Cardiac septum (tissue), 1 donor: ENCODE measurements at regions not wholly inside any gene's neighbourhood (a gene's known extent, or its start where the extent isn't known, plus 50 kb on each side); places are given as distances from the start of the nearest gene placed in this dataset.

Experiments used
- DNase-seq: peaks from one replicate; pipeline ENCODE4 v3.0.0-alpha.2; 2020; ENCODE audit warnings: low spot score
- intact Hi-C: fragments of 100-400 bp; cut with DNase I; formaldehyde crosslinking; loops from one replicate; pipeline ENCODE4 v1.14.0; 2022
- donor health status: DM: no; HTN: no; CAD: no.

DNA sequence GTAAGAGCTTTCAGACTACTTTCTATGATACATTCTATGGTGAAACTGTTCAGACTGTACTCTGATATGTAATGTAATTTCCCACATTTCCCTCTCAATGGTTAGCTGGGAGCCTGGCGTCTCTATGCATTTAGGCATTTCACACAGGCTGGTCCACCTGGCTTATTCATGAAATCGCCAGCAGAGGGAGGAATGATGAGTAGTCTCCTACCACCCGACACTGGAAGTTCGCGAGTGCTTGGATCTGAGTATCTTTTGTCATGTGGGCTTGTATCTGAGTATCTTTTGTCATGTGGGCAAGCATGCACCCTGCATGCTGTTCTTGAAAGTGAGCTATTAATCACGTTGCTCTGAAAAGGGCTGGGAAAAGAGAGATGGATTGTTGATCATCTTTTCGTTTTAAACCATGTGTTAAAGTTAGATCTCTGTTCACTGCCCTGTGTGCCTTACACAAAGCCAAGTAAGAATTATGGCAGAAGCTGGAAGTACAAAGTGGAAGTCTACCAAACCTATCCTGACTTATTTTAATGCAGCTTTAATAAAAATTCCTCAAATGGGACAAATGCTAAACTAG is 235.0 kb downstream of the ATP23 start:
- no peak for DNase-seq
- intact Hi-C loops, result no loop called here

- intact Hi-C loops, result no loop called here
- DNase-seq, result no peak
Measured at GRCh38 chr12:58177366-58177765, 236.0 kb downstream of the ATP23 start.

GRCh38 chr12:58184212-58184611 is 242.8 kb downstream of the ATP23 start:
- intact Hi-C loops, result loop anchor here (10.0 kb wide), 1 partner anchor 321 kb away; no protein-coding TSS in a partner anchor
- no peak for DNase-seq

DNA sequence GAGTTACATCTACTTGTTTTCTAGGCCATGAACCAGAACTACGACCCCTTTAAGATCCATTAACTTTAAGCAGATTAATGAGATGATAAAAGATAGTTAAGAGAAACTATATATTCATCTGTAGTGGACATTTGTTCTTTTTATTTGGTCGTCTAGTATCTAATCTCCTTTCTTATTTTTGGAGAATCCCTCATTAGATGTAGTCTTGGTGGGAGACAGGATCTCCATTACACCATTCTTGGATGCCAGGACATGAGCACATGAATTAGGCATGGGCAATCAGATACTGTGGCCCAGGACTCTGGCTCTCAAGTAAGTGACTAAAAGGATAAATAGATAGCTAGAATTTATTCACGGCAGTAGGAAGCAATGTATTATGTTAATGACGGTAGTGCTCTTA is 245.0 kb downstream of the ATP23 start:
- intact Hi-C loops, result loop anchor here (10.0 kb wide), 1 partner anchor 318 kb away; no protein-coding TSS in a partner anchor
- no peak for DNase-seq

- DNase-seq, result no peak
Measured at GRCh38 chr12:58186914-58187313, 245.5 kb downstream of the ATP23 start.

DNA sequence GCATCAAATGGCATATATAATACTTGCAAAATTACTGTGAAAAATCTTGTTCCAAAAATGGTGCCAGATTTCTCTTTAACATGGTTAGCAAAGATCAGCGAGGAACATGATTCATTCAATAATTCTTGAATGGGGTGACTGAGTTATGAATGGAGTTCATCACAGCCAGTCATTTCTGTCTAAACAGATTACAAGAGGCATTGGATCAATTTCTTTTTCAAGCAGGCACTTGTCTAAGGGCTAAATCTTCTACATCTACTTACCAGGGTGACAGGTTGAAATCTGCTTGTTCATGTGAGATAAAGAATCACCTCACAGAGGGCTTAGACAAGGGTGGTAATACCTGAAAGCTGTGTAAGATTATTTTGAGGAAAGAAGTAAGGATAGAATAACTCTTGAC is 247.7 kb downstream of the ATP23 start:
- no peak for DNase-seq
- intact Hi-C loops, result loop anchor here (10.0 kb wide), 1 partner anchor 316 kb away; no protein-coding TSS in a partner anchor

More at GRCh38 chr12:58186914-58187313, 245.5 kb downstream of the ATP23 start:
- intact Hi-C loops, result loop anchor here (10.0 kb wide), 1 partner anchor 318 kb away; no protein-coding TSS in a partner anchor

DNA sequence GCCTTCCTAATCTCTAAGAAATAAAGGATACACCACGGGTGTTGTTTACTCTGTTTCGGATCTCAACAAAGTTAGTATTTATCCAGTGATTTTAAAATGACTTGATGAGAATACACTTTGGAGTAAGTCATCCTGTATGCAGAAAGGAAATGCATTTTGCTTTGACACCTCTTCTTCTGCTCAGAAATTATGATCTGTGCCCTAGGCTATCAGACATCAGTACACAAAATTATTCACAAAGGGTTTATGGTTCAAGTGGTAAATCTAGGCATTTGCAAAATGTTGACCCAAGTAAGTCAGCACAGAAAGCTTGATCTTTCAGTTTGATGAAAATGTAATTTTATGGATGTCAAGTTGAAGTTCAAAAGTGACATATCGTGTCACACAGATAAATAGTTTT is 248.5 kb downstream of the ATP23 start:
- DNase-seq, result no peak
- intact Hi-C loops, result loop anchor here (10.0 kb wide), 1 partner anchor 315 kb away; no protein-coding TSS in a partner anchor

- intact Hi-C loops, result no loop called here
- DNase-seq, result no peak
Measured at GRCh38 chr12:58190618-58191017, 249.3 kb downstream of the ATP23 start.

GRCh38 chr12:58196971-58197370 is 255.6 kb downstream of the ATP23 start:
- no peak for DNase-seq
- intact Hi-C loops, result no loop called here

DNA sequence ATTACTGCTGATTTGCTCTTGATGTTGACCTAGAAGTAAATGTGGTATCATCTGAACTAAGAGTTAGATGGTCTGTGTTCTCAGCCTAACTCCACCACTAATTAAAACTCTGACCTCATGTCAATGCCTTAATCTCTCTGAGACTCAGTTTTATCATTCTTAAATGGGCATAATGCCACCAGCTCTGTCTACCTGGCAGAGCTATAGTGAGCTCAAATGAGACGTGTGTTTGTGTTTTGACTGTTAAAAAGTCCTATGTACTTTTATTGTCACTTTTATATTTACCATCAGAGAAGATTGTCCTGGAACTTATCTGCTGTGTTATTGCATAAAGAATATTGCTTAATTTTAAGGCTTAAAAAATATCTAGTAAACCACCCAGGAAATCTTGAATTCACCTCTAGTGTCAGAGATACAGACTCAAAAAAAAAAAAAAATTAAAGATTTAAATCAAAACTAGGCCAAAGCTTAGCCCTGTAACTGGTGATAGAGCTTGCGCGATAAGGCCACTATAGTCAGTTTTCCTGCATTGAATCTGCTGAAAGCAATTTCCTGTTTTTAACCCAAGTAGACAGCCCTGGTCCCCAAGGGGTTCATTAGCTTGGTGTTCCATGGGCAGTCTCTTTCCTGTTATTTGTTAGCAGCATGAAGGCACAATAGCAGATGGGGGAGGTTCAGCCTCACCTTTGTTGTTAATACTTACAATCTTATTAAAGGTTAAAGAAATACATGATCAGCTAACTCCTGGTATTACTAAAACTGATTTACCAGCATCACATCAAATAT is 261.8 kb downstream of the ATP23 start:
- DNase-seq, result no peak
- intact Hi-C loops, result no loop called here

- intact Hi-C loops, result no loop called here
- no peak for DNase-seq
Measured at GRCh38 chr12:58204071-58204470, 262.7 kb downstream of the ATP23 start.

- DNase-seq, result no peak
- intact Hi-C loops, result no loop called here
Measured at GRCh38 chr12:58206876-58207275, 265.5 kb downstream of the ATP23 start.

DNA sequence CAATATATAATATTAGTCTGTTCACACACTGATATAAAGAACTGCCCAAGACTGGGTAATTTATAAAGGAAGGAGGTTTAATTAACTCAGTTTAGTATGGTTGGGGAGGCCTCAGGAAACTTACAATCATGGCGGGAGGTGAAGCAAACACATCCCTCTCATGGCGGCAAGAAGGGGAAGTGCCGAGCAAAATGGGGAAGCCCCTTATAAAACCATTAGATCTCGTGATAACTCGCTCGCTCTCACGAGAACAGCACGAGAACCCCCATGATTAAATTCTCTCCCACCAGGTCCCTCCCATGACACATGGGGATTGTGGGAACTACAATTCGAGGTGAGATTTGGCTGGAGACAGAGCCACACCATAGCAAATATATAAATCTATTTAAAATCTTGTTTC is 269.8 kb downstream of the ATP23 start:
- DNase-seq, result no peak
- intact Hi-C loops, result no loop called here

GRCh38 chr12:58217130-58217529 is 275.8 kb downstream of the ATP23 start:
- intact Hi-C loops, result no loop called here
- DNase-seq, result no peak

- intact Hi-C loops, result no loop called here
- no peak for DNase-seq
Measured at GRCh38 chr12:58224536-58225105, 283.3 kb downstream of the ATP23 start.

DNA sequence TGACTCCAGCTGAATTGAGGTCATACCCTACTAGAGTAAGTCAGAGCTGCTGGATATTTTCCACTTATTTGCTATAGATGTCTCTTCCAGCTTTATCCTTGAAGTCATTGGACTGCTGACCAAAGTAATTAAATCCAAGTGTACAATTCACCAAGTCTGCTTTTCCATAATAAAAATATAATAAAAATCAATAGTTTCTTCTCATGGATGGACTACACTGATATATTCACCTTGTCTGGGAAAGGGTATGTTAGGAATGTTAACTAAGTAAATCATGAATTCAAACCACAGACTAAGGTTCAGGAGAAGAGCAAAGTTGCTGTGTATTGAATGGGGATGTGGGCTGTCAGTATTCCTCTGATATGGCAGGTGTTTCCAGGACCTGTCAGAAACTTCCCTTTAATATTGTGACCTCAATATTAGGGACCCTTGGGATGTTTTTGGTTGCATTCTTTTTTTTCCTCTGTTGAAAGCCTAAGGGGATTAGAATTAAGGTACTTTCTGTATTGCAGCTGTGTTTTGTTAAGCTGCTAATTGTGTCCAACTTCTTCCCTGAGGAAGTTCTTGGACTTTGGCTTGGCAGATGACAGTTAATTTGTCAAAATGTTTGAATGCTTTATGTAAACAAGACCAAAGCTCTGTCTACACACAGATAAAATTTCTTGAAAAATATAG is 284.0 kb downstream of the ATP23 start:
- DNase-seq, result no peak
- intact Hi-C loops, result no loop called here

DNA sequence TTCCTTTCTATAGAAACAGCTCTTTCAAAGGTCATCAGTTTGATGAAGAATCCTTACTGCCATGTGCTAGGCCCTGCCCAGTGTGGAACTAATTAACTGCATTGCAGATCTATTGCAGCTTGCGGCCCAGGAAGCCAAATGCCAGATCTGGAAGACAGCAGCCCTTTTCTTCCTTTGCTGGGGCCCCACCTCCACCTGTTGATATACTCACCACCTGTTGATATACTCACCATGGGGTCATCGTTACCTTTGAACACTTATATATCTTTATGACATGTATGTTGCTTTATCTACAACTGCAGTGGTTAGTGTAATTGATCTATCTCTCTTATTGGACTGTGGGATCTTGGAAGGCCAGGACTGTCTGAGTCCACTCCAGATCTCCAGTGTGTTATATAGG is 292.5 kb downstream of the ATP23 start:
- intact Hi-C loops, result no loop called here
- DNase-seq, result no peak

GRCh38 chr12:58238411-58238810 is 297.0 kb downstream of the ATP23 start:
- DNase-seq, result no peak
- intact Hi-C loops, result no loop called here

GRCh38 chr12:58241099-58241498 is 299.7 kb downstream of the ATP23 start:
- intact Hi-C loops, result no loop called here
- no peak for DNase-seq
